OCI-LY1 (cell line): ENCODE measurements at regions not wholly inside any gene's neighbourhood (a gene's known extent, or its start where the extent isn't known, plus 50 kb on each side); places are given as distances from the start of the nearest gene placed in this dataset.
A peak's percentile ranks its signal among the peaks of the same experiment; 100 is the strongest.

Experiments
- H2AFZ ChIP-seq: fragments of 200-600 bp; sonication (generic), shearing (Covaris generic); 2 replicates; pipeline ENCODE4 v1.6.0; 2014; ENCODE audit warnings: antibody characterized with exemption, mild to moderate bottlenecking, low read length
- H3F3A ChIP-seq: fragments of 200-600 bp; sonication (generic), shearing (Covaris generic); 2 replicates; pipeline ENCODE4 v1.6.0; 2014; ENCODE audit warnings: mild to moderate bottlenecking, antibody characterized with exemption, low read length, moderate library complexity; ENCODE audit not compliant: insufficient read depth
- H3K27ac ChIP-seq: fragments of 200-600 bp; sonication (generic); 2 replicates; pipeline ENCODE4 v1.5.1; 2014; ENCODE audit warnings: low read length, mixed run types, mild to moderate bottlenecking, low read depth; ENCODE audit not compliant: poor library complexity, severe bottlenecking
- H3K27me3 ChIP-seq: fragments of 200-600 bp; sonication (generic); 2 replicates; pipeline ENCODE4 v1.6.0; 2014; ENCODE audit warnings: antibody characterized with exemption, mild to moderate bottlenecking, low read length, moderate library complexity; ENCODE audit not compliant: insufficient read depth
- H3K36me3 ChIP-seq: fragments of 200-600 bp; sonication (generic); 2 replicates; pipeline ENCODE4 v1.6.1; 2014; ENCODE audit warnings: mild to moderate bottlenecking, antibody characterized with exemption, low read length, moderate library complexity, mixed read lengths; ENCODE audit not compliant: insufficient read depth
- H3K4me1 ChIP-seq: fragments of 200-600 bp; sonication (generic); 2 replicates; pipeline ENCODE4 v1.5.1; 2014; ENCODE audit warnings: mild to moderate bottlenecking, low read length, moderate library complexity; ENCODE audit not compliant: insufficient read depth, severe bottlenecking
- H3K4me2 ChIP-seq: fragments of 200-600 bp; sonication (generic), shearing (Covaris generic); 2 replicates; pipeline ENCODE4 v1.6.1; 2014; ENCODE audit warnings: low read length
- H3K4me3 ChIP-seq: fragments of 200-600 bp; sonication (generic); 2 replicates; pipeline ENCODE4 v1.5.1; 2014; ENCODE audit warnings: low read length, low read depth, mild to moderate bottlenecking, mixed read lengths; ENCODE audit not compliant: poor library complexity, severe bottlenecking
- H3K79me2 ChIP-seq: fragments of 200-600 bp; shearing (Covaris generic); 2 replicates; pipeline ENCODE4 v1.6.1; 2016; ENCODE audit warnings: mixed run types, low read length, mixed read lengths; ENCODE audit not compliant: insufficient read depth
- H3K9ac ChIP-seq: fragments of 200-600 bp; sonication (generic), shearing (Covaris generic); 2 replicates; pipeline ENCODE4 v1.6.1; 2014; ENCODE audit warnings: mild to moderate bottlenecking, low read length, mixed read lengths
- H3K9me2 ChIP-seq: fragments of 200-600 bp; sonication (generic), shearing (Covaris generic); 2 replicates; pipeline ENCODE4 v1.6.1; 2014; ENCODE audit warnings: low read depth, mild to moderate bottlenecking, low read length, mixed read lengths
- H3K9me3 ChIP-seq: fragments of 200-600 bp; shearing (Covaris generic); 2 replicates; pipeline ENCODE4 v1.6.1; 2014; ENCODE audit warnings: low read length, mixed read lengths
- H4K20me1 ChIP-seq: fragments of 200-600 bp; sonication (generic), shearing (Covaris generic); 2 replicates; pipeline ENCODE4 v1.6.0; 2016; ENCODE audit warnings: mild to moderate bottlenecking, low read length; ENCODE audit not compliant: insufficient read depth
- EZH2 ChIP-seq: fragments of 200-600 bp; sonication (generic), shearing (Covaris generic); IDR thresholded peaks from 2 replicates; pipeline ENCODE4 v1.8.0; 2017; ENCODE audit warnings: borderline replicate concordance, mixed run types, mild to moderate bottlenecking, antibody characterized with exemption, low read length, moderate library complexity, mixed read lengths
- TF ChIP-seq, protein P1 (sequence below): fragments of 200-600 bp; sonication (generic), shearing (Covaris generic); IDR thresholded peaks from 2 replicates; pipeline ENCODE4 v1.5.1; 2017; ENCODE audit warnings: mild to moderate bottlenecking, antibody characterized with exemption, low read length, moderate library complexity, mixed read lengths

DNA sequence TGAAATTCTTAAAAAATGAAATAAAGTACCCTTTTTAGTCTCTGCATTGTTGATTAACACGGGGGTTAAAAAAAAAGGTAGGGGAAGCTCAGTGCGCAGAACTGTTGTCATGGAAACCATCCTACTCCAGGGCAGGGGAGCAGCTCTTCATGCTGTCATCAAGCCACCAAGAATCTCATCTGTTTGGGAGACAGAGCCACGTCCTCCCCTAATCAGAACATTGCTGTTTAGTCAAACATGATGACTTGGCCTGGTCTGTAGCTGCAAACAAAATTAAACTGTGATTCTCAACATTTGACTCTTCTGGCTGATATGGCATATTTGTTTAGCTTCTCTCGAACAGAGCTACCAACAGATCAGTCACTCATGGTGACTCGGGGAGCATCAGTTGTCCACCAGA lies 254.4 kb upstream of the KLF14 start:
- Histone ChIP-seq H3K4me3 (no peak overlapping the region), H3K36me3 (peaks cover 73% of the 10 kb centered on the region), H3K27me3 (no peaks in the 10 kb centered on the region), H3K4me2 (no peak overlapping the region), H3F3A (no peaks in the 10 kb centered on the region), H2AFZ (no peak overlapping the region), H4K20me1 (no peaks in the 10 kb centered on the region), H3K79me2 (peaks cover 61% of the 10 kb centered on the region), H3K9me3 (no peaks in the 10 kb centered on the region), H3K4me1 (peaks cover 17% of the 10 kb centered on the region), H3K9me2 (no peaks in the 10 kb centered on the region), H3K27ac (no peak overlapping the region), H3K9ac (no peak overlapping the region)
- no peak for TF ChIP-seq EZH2
- TF ChIP-seq, protein P1, sequence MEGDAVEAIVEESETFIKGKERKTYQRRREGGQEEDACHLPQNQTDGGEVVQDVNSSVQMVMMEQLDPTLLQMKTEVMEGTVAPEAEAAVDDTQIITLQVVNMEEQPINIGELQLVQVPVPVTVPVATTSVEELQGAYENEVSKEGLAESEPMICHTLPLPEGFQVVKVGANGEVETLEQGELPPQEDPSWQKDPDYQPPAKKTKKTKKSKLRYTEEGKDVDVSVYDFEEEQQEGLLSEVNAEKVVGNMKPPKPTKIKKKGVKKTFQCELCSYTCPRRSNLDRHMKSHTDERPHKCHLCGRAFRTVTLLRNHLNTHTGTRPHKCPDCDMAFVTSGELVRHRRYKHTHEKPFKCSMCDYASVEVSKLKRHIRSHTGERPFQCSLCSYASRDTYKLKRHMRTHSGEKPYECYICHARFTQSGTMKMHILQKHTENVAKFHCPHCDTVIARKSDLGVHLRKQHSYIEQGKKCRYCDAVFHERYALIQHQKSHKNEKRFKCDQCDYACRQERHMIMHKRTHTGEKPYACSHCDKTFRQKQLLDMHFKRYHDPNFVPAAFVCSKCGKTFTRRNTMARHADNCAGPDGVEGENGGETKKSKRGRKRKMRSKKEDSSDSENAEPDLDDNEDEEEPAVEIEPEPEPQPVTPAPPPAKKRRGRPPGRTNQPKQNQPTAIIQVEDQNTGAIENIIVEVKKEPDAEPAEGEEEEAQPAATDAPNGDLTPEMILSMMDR: no peak

DNA sequence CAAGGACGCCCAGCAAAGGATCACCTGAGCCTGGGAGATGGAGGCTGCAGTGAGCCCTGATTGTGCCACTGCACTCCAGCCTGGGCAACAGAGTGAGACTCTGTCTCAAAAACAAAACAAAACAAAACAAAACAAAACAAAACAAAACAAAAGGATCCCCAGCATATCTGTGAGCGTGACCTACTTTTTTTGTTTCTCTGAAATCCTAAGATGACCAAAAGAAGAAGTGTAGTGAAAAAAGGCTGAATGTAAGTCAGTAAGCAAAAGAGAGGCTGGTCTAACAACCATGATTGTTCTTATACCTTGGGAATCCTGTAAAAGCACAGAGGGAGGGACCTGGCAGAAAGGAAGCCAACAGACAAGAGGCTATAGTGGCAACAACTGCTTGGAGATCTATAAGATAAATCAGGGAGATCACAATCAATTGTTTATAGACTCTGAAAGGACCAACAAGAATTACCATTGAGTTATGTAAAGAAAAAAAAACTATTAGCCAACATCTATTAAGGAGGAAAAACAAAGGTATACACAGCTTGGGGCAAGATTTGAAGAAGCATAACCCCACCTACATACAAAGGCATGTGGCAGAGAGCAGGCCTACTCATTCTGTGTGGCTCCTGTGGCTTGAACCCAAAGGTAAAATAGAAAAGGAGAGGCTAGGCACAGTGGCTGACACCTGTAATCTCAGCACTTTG lies 255.2 kb upstream of the KLF14 start:
- Histone ChIP-seq H3K27ac (no peak overlapping the region), H3K9ac (no peak overlapping the region), H3K9me2 (no peaks in the 10 kb centered on the region), H3K36me3 (peaks cover 67% of the 10 kb centered on the region; the same call in 1 of the 2 replicates), H3K27me3 (no peaks in the 10 kb centered on the region), H2AFZ (no peak overlapping the region), H4K20me1 (no peaks in the 10 kb centered on the region), H3K4me3 (no peak overlapping the region), H3K4me2 (no peak overlapping the region), H3F3A (no peaks in the 10 kb centered on the region), H3K79me2 (peaks cover 62% of the 10 kb centered on the region), H3K4me1 (peaks cover 22% of the 10 kb centered on the region), H3K9me3 (no peaks in the 10 kb centered on the region)
- TF ChIP-seq, protein P1: no peak
- no peak for TF ChIP-seq EZH2

DNA sequence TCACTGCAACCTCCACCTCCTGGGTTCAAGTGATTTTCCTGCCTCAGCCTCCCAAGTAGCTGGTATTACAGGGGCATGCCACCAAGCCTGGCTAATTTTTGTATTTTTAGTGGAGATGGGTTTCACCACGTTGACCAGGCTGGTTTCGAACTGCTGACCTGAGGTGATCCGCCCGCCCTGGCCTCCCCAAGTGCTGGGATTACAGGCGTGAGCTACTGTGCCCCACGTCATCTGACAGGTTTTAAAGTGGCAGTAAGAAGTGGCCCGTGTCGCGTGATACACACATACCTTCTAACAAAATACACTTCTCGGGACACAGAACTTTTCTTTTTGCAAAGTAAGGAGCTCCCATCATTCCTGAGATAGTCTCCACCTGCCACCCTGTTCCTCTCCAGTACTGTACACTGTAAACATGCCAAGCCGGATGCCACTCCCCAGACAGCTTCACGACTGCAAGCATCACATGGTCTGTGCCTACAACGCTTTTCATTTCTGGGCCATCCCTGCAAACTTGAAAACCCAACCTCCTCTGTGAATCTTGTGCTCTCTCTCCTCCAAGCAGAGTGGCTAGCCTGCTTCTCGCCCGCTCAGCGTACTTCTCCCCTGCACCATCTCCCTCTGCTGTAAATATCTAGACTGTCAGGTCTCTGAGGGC lies 256.3 kb upstream of the KLF14 start:
- Histone ChIP-seq H3K27ac (peak overlapping the region; percentile 4), H3K4me1 (peaks cover 32% of the 10 kb centered on the region), H3K4me3 (no peak overlapping the region), H3K4me2 (no peak overlapping the region), H3K79me2 (peaks cover 72% of the 10 kb centered on the region), H3F3A (no peaks in the 10 kb centered on the region), H4K20me1 (no peaks in the 10 kb centered on the region), H3K27me3 (no peaks in the 10 kb centered on the region), H3K9me3 (no peaks in the 10 kb centered on the region), H3K9me2 (no peaks in the 10 kb centered on the region), H3K9ac (no peak overlapping the region), H2AFZ (no peak overlapping the region), H3K36me3 (peaks cover 57% of the 10 kb centered on the region; the same call in 1 of the 2 replicates)
- TF ChIP-seq, protein P1: no peak
- TF ChIP-seq EZH2: no peak
